ENCODE measurements at regions not wholly inside any gene's neighbourhood (a gene's known extent, or its start where the extent isn't known, plus 50 kb on each side); places are given as distances from the start of the nearest gene placed in this dataset.

DNA sequence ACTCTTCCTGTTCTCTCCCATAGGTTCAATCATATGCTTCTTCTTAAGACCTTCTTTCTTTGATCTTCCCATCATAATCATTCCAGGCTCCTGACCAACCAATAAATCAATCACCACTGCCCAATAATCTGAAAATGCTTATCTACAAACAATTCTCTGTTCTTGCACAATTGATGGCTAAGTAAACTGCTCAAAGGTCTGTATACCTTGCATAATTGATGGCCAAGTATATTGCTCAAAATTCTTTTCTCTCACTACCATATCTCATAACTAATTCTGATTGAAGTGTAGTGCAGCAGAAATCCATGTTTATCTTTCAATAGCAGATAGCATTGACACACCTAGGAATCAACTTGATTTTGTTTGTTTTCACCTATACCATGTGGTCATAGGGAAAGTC is 83.4 kb upstream of the EPHA6 start:
- Histone ChIP-seq H3K9me2 (ENCODE audit: insufficient read depth) (no peaks in the 10 kb centered on the region), H3K27me3 (ENCODE audit: insufficient read depth) (no peaks in the 10 kb centered on the region), H3K4me1 (ENCODE audit: insufficient read depth) (no peaks in the 10 kb centered on the region), H3K36me3 (ENCODE audit: insufficient read depth) (no peaks in the 10 kb centered on the region), H3K4me2 (no peak overlapping the region), H4K20me1 (replicated peaks; ENCODE audit: insufficient read depth) (no peaks in the 10 kb centered on the region), H3K4me3 (no peak overlapping the region), H2AFZ (no peak overlapping the region), H3K27ac (ENCODE audit: low read depth) (no peak overlapping the region), H3F3A (replicated peaks; ENCODE audit: low read depth) (no peaks in the 10 kb centered on the region), H3K79me2 (replicated peaks; ENCODE audit: insufficient read depth) (no peaks in the 10 kb centered on the region)
- no peaks in the 10 kb centered on the region for H3K9me3 Mint-ChIP-seq
- H3K4me1 Mint-ChIP-seq: no peaks in the 10 kb centered on the region
- no peaks in the 10 kb centered on the region for H3K27me3 Mint-ChIP-seq (ENCODE audit: insufficient read depth, low read depth, poor library complexity)
- DNase-seq (ENCODE audit: low spot score) (no peak), ATAC-seq (no peak)
- no peak overlapping the region for H3K4me3 Mint-ChIP-seq
- TF ChIP-seq CTCF (conservative IDR thresholded peaks at IDR 0.05; ENCODE audit: low read depth in 2 of 2) (no peak), POLR2AphosphoS5 (IDR thresholded peaks at IDR 0.05; ENCODE audit: low read depth) (no peak), JUNB (IDR thresholded peaks at IDR 0.05; ENCODE audit: unreplicated experiment) (no peak), NANOG (IDR thresholded peaks at IDR 0.05; ENCODE audit: borderline replicate concordance) (no peak), EZH2 (IDR thresholded peaks at IDR 0.05; ENCODE audit: low read depth, unreplicated experiment) (no peak)
- no peaks in the 10 kb centered on the region for H3K36me3 Mint-ChIP-seq (ENCODE audit: low read depth)
- no peak overlapping the region for H3K27ac Mint-ChIP-seq

- Mint-ChIP-seq H3K9me3 (0 out of 3 replicates have a peak, but pooled peaks cover 4% of the 10 kb centered on the region), H3K36me3 (ENCODE audit: low read depth) (no peaks in the 10 kb centered on the region), H3K4me1 (no peaks in the 10 kb centered on the region), H3K27me3 (ENCODE audit: insufficient read depth, low read depth, poor library complexity) (peaks cover 4% of the 10 kb centered on the region), H3K27ac (no peak overlapping the region), H3K4me3 (no peak overlapping the region)
- H3K36me3 ChIP-seq (ENCODE audit: insufficient read depth): no peaks in the 10 kb centered on the region
- no peaks in the 10 kb centered on the region for H3K27me3 ChIP-seq (ENCODE audit: insufficient read depth)
- no peaks in the 10 kb centered on the region for H4K20me1 ChIP-seq (replicated peaks; ENCODE audit: insufficient read depth)
- no peaks in the 10 kb centered on the region for H3F3A ChIP-seq (replicated peaks; ENCODE audit: low read depth)
- DNase-seq (ENCODE audit: low spot score): no peak
- H3K9me2 ChIP-seq (ENCODE audit: insufficient read depth): no peaks in the 10 kb centered on the region
- no peaks in the 10 kb centered on the region for H3K4me1 ChIP-seq (ENCODE audit: insufficient read depth)
- H3K27ac ChIP-seq (ENCODE audit: low read depth): no peak overlapping the region
- no peak overlapping the region for H3K4me2 ChIP-seq
- ATAC-seq: no peak
- H3K79me2 ChIP-seq (replicated peaks; ENCODE audit: insufficient read depth): no peaks in the 10 kb centered on the region
- no peak overlapping the region for H2AFZ ChIP-seq
- H3K4me3 ChIP-seq: no peak overlapping the region
- no peak for TF ChIP-seq REST (IDR thresholded peaks at IDR 0.05; ENCODE audit: unreplicated experiment)
- TF ChIP-seq CTCF (conservative IDR thresholded peaks at IDR 0.05; ENCODE audit: low read depth in 2 of 2): no peak
- no peak for TF ChIP-seq ZNF114 (CRISPR knock-in tag; IDR thresholded peaks at IDR 0.05)
- TF ChIP-seq STAT1 (IDR thresholded peaks at IDR 0.05; ENCODE audit: unreplicated experiment): no peak
Observed at GRCh38 chr3:96734273-96735009, 80.0 kb upstream of the EPHA6 start.
